HUDEP-2 (cell line): ENCODE measurements at regions not wholly inside any gene's neighbourhood (a gene's known extent, or its start where the extent isn't known, plus 50 kb on each side); places are given as distances from the start of the nearest gene placed in this dataset.
"Not testable (repeated sequence)": the region's sequence is repeated elsewhere in the genome, so short reads cannot be mapped to it uniquely, and the experiment has no call there.

ENCODE experiments used
- DNase-seq, 76 experiments: peaks; one replicate each; lab custom pipeline; 2025; ENCODE audit not compliant: unreplicated experiment in 76 of 76; lab: John Stamatoyannopoulos, UW

DNA sequence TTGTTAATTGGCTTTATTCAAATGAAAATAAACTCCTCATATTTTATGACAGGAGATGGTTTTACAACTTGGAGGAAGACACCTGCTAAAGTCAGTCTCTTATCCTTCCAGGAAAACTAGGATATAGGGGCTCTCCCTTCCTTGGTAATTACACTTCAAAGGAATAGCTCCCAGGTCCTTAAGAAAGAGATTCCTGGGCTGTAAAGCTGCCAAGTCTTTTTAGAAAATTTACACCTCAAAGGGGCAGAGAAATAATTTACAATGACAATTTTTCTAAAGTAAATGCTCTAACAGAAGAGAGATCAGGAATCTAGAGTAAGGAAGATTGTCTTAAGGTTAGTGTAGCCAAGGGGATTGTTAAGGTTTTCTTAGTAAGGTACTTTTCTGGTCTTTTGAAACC, 1359.0 kb downstream of the OLFM4 start:
- DNase-seq = no peak

DNA sequence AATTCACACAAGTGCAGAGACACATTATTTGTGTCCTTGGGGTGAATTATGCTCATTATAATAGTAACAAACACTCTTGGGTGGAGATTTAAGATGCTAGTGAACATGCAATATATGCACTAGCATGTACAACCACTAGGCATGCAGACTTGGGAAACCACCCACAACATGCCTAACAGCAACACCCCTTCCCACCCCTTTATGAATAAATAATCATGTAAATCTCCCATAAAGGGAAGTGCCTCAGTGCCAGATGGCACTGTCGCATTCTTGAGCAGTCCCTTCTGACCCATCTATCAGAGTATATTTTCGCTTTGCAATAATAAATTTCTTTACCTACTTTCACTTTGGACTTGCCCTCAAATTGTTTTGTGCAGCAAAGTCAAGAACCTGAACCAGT, 1362.2 kb downstream of the OLFM4 start:
- DNase-seq = no peak

DNA sequence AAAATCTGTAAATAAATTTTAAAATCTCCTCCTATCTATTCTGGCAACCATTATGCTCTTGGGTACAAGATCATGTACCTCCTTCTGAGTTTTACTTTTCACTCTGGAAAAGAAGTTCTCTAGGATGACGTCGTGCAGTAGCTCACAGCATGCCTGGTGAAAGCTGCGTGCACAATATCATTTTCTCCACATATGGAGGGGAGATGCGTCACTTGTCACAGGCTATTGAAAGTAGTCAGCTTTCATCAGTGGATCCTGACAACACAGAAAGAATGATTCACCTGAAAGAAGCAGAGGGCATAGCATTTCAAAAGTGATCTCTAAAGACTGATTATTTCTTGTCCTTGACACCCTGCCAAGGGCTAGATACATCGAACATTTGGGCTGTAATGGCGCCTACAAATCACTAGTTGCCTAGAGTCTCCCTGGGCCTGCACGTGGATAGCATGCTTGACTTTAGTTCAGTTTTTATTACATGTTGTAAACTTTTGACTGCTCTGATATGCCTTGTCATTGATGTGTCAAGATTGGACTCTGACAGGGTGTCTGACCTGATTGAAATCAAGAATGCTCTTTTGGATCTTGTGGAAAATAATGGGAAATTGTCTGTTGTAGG, 1365.6 kb downstream of the OLFM4 start:
- DNase-seq = no peak

DNA sequence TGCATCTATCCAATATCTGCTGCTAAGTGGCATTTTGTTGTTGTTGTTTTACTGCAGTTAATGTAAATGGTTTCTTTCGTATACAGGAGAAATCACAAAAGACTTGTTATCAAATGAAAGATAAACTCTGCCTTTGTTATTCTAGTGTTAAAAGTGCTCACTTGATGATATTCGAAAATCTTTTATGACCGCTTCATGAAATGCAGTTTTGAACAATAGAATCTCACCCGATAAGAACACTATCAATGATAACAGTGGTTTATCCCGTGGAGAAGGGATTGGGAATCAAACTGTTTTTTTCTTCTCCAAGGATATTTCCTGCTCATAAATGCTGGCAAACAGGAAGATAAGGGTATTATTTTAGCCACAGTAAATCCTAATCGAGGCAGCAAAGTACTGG, 1366.3 kb downstream of the OLFM4 start:
- no peak for DNase-seq

GRCh38 chr13:54402495-54402894, 1373.9 kb downstream of the OLFM4 start:
- no peak for DNase-seq

DNA sequence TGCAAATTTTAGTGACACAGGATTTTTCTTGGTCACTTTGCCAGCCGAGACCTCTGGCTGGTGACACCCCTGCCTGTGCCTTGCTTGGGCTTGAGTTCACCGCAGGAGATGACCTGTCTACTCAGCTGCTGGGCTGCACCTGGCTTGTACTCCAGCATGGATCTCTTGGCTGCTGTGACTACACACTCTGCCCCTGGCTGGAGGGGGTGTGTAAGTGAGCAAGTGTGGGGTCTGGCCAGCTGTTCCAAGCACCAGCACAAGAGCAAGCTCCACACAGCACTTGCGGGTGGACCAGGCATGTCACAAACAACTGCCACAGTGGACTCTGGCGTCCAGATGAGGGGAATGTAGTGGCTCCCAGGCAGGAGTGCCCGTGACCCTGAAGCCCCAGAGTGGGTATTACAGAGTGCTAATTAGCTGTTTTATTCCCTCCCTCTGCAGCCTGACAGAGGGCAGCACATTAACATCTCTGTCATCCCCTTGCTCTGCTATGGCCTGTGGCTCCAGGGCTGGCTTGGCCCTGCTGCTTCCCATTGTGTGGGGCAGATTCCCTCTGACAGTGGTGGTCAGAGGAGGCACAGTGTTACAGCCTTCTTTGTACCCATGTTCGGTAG, 1387.2 kb downstream of the OLFM4 start:
- no peak for DNase-seq

GRCh38 chr13:54422946-54423345, 1394.3 kb downstream of the OLFM4 start:
- DNase-seq = not testable (repeated sequence)

DNA sequence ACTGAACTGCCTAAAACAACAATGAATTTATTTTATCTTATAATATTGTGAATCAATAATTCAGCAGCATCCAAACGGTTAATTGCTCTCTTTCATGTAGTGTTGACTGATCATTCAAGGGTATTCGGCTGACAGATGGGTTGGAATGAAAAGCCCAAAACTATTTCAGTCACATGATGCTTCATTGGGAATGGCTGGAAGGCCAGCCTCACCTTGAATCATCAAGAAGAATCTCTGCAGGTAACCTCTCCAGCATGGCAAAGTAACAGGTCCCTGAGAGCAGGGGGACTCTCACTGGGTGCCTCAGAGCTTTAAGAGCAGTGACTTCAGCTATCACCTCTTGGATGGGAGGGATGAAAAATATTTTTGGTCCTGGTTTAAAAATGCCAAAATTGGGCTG, 1395.7 kb downstream of the OLFM4 start:
- no peak for DNase-seq

DNA sequence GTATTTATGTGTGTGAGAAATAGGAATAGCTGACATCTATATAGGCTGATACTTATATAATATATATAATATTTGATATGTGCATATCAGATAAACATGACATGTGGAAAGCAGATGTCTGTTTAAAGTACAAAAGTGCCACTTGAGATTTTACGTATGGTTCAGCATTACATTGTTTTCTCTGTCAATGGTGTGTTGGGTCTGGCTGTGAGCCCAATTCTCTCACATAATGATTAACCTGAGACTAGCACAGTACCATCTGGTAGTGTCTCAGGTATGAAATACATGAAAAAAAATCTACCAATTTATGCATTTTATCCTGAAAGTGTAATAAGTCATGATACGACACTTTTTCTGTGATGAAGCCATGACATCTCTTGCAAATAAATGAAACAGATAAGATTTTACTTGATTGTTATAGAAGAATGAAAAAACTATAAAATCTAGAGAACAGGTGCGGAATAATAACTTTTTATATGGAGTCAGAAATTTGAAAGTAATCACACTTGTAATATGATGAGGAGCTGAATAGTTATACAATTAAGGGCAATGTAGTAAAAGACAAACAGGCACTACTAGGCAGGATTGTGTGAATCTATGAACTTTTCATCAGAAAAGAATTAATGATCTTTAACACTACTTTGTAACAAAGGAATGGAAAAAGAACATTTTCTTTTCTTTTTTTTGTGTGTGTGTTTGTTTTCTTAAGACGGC, 1405.0 kb downstream of the OLFM4 start:
- no peak for DNase-seq

DNA sequence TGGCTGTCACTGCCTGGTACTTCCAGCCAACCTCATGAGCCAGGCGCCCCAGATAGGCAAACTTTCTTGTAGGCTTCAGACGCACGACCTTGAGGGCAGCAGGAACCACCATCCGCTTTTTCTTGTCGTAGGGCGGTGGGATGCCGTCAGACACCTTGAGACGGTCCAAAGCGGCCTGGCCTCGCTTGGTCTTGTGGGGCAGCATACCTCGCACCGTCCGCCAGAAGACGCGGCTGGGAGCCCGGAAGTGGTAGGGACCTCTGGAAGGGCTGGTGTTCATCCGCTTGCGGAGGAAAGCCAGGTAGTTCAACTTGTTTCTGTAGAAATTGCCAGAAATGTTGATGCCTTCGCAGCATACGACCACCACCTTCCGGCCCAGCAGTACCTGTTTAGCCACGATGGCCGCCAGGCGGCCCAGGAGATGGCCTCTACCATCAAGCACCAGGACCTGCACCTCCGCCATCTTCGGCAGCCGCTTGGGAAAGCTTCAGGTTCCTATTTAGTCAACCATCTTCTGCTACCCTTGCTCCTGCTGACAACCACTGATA, 1412.3 kb downstream of the OLFM4 start:
- not testable (repeated sequence) for DNase-seq

DNA sequence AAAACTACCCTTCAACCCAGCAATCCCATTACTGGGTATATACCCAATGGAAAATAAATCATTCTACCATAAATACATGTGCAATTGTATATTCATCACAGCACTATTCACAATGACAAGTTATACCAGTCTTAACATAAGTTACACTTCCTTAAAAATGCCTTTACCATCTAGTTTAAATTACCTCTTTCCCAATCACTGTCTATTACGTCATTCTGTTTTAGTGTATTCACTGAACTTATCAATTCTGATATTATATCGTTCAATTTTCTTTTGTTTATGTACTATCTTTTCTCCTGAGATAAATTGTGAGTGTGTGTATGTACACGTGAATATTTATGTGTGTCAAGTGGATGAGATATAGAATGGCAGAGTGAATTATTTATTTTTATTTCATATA, 1416.8 kb downstream of the OLFM4 start:
- DNase-seq = no peak

- DNase-seq = no peak
Measured at GRCh38 chr13:54445865-54446264, 1417.3 kb downstream of the OLFM4 start.

- no peak for DNase-seq
Measured at GRCh38 chr13:54449922-54450321, 1421.3 kb downstream of the OLFM4 start.

GRCh38 chr13:54484166-54484565, 1455.6 kb downstream of the OLFM4 start:
- no peak for DNase-seq

DNA sequence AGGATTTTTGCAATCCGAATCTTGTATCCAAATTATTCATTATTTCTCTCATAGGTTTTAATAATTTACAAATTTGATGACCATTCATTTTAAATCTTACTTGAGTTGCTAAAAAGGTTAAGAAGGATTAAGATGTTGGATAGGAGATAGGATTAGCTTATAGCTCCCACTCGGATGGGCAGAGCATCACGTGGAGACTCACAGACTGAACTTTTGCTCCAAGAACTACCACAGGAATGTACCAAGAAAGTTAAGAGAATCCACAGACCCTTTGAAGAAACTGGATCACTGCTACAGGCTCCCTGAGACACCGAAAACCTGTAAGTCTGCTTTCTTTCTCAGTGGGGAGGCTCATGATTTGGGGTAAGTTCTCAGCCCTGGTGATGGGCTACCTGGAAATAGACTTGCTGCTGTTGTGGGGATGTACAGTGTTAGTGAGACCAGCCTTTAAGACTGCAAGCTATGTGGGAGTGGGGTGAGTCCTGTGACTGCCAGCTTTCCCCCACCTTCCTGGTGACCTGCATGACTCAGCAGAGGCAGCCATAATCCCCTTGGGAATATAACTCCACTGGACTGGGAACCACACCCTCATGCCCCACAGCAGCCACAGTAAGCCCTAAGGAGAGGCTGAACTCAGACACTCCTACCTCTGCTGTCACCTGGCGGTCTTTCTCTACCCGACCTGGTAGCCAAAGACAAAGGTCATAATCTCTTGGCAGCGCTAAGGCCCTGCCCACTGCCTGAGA, 1458.0 kb downstream of the OLFM4 start:
- no peak for DNase-seq

GRCh38 chr13:54489359-54489758, 1460.7 kb downstream of the OLFM4 start:
- no peak for DNase-seq

GRCh38 chr13:54492995-54493394, 1464.4 kb downstream of the OLFM4 start:
- DNase-seq = no peak

DNA sequence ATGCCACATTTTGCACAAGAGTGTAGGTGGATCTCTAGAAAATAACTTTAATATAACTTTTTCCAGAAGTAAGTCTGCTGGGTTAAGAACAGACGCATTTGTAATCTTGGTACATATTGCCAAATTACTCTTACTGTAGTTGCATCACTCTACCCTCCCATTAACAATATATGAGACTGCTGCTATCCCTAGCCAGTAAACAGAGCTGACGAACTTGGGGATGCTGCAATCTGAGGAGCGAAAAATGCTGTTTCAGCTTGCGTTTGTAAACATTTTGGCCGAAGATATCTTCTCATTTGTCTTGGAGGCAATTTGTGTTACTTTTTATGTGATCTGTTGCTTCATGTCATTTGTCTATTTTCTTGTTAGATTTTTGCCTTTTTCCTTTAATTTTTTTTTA, 1482.8 kb downstream of the OLFM4 start:
- no peak for DNase-seq

- DNase-seq = no peak
Measured at GRCh38 chr13:54513254-54513653, 1484.6 kb downstream of the OLFM4 start.

DNA sequence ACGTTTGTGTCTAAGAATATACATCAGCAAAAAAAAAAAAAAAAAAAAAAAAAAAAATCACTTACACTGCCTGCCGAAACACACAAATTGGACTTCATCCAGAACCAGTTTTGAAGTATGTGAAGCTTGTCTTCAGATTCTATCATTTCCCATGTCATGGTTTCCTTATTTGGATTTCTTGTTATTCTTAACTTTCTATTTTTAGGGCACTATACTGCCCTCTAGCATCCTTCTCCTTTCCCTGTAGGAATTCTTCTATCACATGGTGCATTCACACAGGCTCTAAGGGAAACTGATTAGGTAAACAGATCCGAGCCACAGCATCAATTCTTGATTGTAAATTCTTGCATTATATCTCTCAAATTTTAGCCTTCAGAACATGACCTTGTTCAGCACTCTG, 1507.5 kb downstream of the OLFM4 start:
- DNase-seq = no peak

DNA sequence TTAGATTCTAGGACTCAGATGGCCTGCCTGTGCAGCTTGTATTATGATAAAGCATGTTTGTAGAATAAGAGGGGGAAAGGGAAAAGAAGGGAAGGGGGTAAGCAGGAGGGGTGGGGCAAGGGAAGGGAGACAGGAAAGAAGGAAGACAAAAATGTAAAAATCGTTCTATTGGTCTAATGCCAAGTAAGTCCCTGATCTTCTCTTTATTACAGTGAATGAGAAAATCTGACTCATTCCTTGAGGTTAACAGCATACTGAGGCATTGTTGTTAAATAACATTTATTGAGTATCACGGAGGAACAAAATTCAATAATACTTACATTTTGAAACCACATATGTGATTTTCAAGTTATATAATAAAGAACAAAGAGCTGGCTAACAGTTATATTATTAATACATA, 1534.7 kb downstream of the OLFM4 start:
- DNase-seq = no peak
